WTC11 (cell line): ENCODE measurements at regions not wholly inside any gene's neighbourhood (a gene's known extent, or its start where the extent isn't known, plus 50 kb on each side); places are given as distances from the start of the nearest gene placed in this dataset.

Experiments used
- ATAC-seq: fragments of 200-7000 bp; cut with Tn5 transposase; 2 replicates; pipeline ENCODE4 v1.10.0; 2021; ENCODE audit warnings: mild to moderate bottlenecking, moderate library complexity
- CTCF ChIA-PET: fragments of 300-600 bp; sonication (Branson Sonifier 250); formaldehyde crosslinking; loops from one replicate; lab custom pipeline; 2021; ENCODE audit warnings: antibody characterized with exemption; lab: Charles Lee
- POLR2A ChIA-PET: fragments of 350-600 bp; sonication (Branson Sonifier 250); formaldehyde crosslinking; loops from one replicate; lab custom pipeline; 2021; ENCODE audit warnings: antibody characterized with exemption; lab: Charles Lee
- DNase-seq: peaks from one replicate; pipeline ENCODE4 v3.0.0; 2021; ENCODE audit warnings: low spot score
- H3K27ac Mint-ChIP-seq: 2 replicates; pipeline ENCODE4 v1.8.0; 2021; ENCODE audit warnings: mixed read lengths
- H3K27me3 Mint-ChIP-seq: 2 replicates; pipeline ENCODE4 v1.8.0; 2021; ENCODE audit warnings: low read depth, mild to moderate bottlenecking, moderate library complexity, mixed read lengths
- H3K36me3 Mint-ChIP-seq: 2 replicates; pipeline ENCODE4 v1.8.0; 2021; ENCODE audit warnings: mixed read lengths
- H3K4me1 Mint-ChIP-seq: 2 replicates; pipeline ENCODE4 v1.8.0; 2022; ENCODE audit warnings: mixed read lengths
- H3K4me3 Mint-ChIP-seq: 2 replicates; pipeline ENCODE4 v1.8.0; 2021; ENCODE audit warnings: mild to moderate bottlenecking, moderate library complexity, mixed read lengths
- H3K9me3 Mint-ChIP-seq: 2 replicates; pipeline ENCODE4 v1.8.0; 2021; ENCODE audit warnings: mixed read lengths
- AFF4 ChIP-seq: sonication (generic); formaldehyde crosslinking; IDR thresholded peaks from 2 replicates; pipeline ENCODE4 v1.8.1; 2023; ENCODE audit warnings: mild to moderate bottlenecking, missing genetic modification reagents, borderline replicate concordance
- ATF1 ChIP-seq: sonication (generic); formaldehyde crosslinking; IDR thresholded peaks from 2 replicates; pipeline ENCODE4 v1.8.1; 2023; ENCODE audit warnings: mild to moderate bottlenecking, moderate library complexity, missing genetic modification reagents
- CBFB ChIP-seq: sonication (generic); formaldehyde crosslinking; IDR thresholded peaks from 2 replicates; pipeline ENCODE4 v1.8.1; 2022; ENCODE audit warnings: mild to moderate bottlenecking, low read depth, missing genetic modification reagents
- CREB1 ChIP-seq: sonication (generic); formaldehyde crosslinking; IDR thresholded peaks from 2 replicates; pipeline ENCODE4 v1.8.0; 2023; ENCODE audit warnings: mild to moderate bottlenecking, missing genetic modification reagents
- E2F4 ChIP-seq: sonication (generic); formaldehyde crosslinking; IDR thresholded peaks from 2 replicates; pipeline ENCODE4 v1.8.1; 2022; ENCODE audit warnings: low read depth, mild to moderate bottlenecking, moderate library complexity, missing genetic modification reagents, borderline replicate concordance
- E2F5 ChIP-seq: sonication (generic); formaldehyde crosslinking; IDR thresholded peaks from 2 replicates; pipeline ENCODE4 v1.8.1; 2022; ENCODE audit warnings: mild to moderate bottlenecking, moderate library complexity, missing genetic modification reagents
- ELF4 ChIP-seq: sonication (generic); formaldehyde crosslinking; IDR thresholded peaks from 2 replicates; pipeline ENCODE4 v1.8.1; 2022; ENCODE audit warnings: low read depth, mild to moderate bottlenecking, moderate library complexity, missing genetic modification reagents
- GTF2I ChIP-seq: fragments of 250-450 bp; sonication (Bioruptor Pico); conservative IDR thresholded peaks from 2 replicates; pipeline ENCODE4 v1.4.0; 2021; ENCODE audit warnings: mild to moderate bottlenecking
- HMGXB4 ChIP-seq: sonication (generic); formaldehyde crosslinking; IDR thresholded peaks from 2 replicates; pipeline ENCODE4 v1.8.1; 2023; ENCODE audit warnings: mild to moderate bottlenecking, moderate library complexity, missing genetic modification reagents
- IRF2 ChIP-seq: sonication (generic); formaldehyde crosslinking; IDR thresholded peaks from 2 replicates; pipeline ENCODE4 v1.8.0; 2022; ENCODE audit warnings: low read depth, missing genetic modification reagents, borderline replicate concordance
- KAT7 ChIP-seq: sonication (generic); formaldehyde crosslinking; IDR thresholded peaks from 2 replicates; pipeline ENCODE4 v1.8.1; 2023; ENCODE audit warnings: missing genetic modification reagents, mild to moderate bottlenecking, borderline replicate concordance
- MLX ChIP-seq: sonication (generic); formaldehyde crosslinking; IDR thresholded peaks from 2 replicates; pipeline ENCODE4 v1.8.1; 2023; ENCODE audit warnings: mild to moderate bottlenecking, missing genetic modification reagents, moderate library complexity
- NFE2L1 ChIP-seq: sonication (generic); formaldehyde crosslinking; IDR thresholded peaks from 2 replicates; pipeline ENCODE4 v1.8.1; 2023; ENCODE audit warnings: missing genetic modification reagents
- NFYB ChIP-seq: sonication (generic); formaldehyde crosslinking; conservative IDR thresholded peaks from 2 replicates; pipeline ENCODE4 v1.8.0; 2022; ENCODE audit warnings: low read depth, missing genetic modification reagents
- NR1H2 ChIP-seq: sonication (generic); formaldehyde crosslinking; IDR thresholded peaks from 2 replicates; pipeline ENCODE4 v1.9.0; 2021; ENCODE audit warnings: mild to moderate bottlenecking, moderate library complexity, missing genetic modification reagents
- NR3C1 ChIP-seq: sonication (generic); formaldehyde crosslinking; conservative IDR thresholded peaks from 2 replicates; pipeline ENCODE4 v1.8.1; 2023; ENCODE audit warnings: low read depth, mild to moderate bottlenecking, missing genetic modification reagents
- RORB ChIP-seq: fragments of 250-450 bp; sonication (Bioruptor Pico); IDR thresholded peaks from 2 replicates; pipeline ENCODE4 v1.9.0; 2021; ENCODE audit warnings: mild to moderate bottlenecking
- TEAD4 ChIP-seq: sonication (generic); formaldehyde crosslinking; IDR thresholded peaks from 2 replicates; pipeline ENCODE4 v1.8.0; 2022; ENCODE audit warnings: mild to moderate bottlenecking, missing genetic modification reagents
- ZMAT4 ChIP-seq: fragments of 250-450 bp; sonication (Bioruptor Pico); IDR thresholded peaks from 2 replicates; pipeline ENCODE4 v1.9.0; 2021; ENCODE audit warnings: mild to moderate bottlenecking
- ZNF317 ChIP-seq: sonication (generic); formaldehyde crosslinking; IDR thresholded peaks from 2 replicates; pipeline ENCODE4 v1.8.1; 2023; ENCODE audit warnings: low read depth, mild to moderate bottlenecking, moderate library complexity, missing genetic modification reagents, borderline replicate concordance
- ZNF416 ChIP-seq: fragments of 250-450 bp; sonication (Bioruptor Pico); IDR thresholded peaks from 2 replicates; pipeline ENCODE4 v1.9.0; 2021; ENCODE audit warnings: mild to moderate bottlenecking, inconsistent platforms
- ZNF423 ChIP-seq: fragments of 250-450 bp; sonication (Bioruptor Pico); IDR thresholded peaks from 2 replicates; pipeline ENCODE4 v2.1.2; 2022; ENCODE audit warnings: mild to moderate bottlenecking, moderate library complexity
- ZNF671 ChIP-seq: fragments of 250-450 bp; sonication (Bioruptor Pico); IDR thresholded peaks from 2 replicates; pipeline ENCODE4 v1.8.0; 2021; ENCODE audit warnings: mild to moderate bottlenecking
- TF ChIP-seq, protein P1 (sequence below): sonication (generic); formaldehyde crosslinking; IDR thresholded peaks from 2 replicates; pipeline ENCODE4 v1.8.0; 2022; ENCODE audit warnings: mild to moderate bottlenecking, missing genetic modification reagents
- TF ChIP-seq, protein P2 (sequence below): sonication (generic); formaldehyde crosslinking; IDR thresholded peaks from 2 replicates; pipeline ENCODE4 v1.8.0; 2023; ENCODE audit warnings: missing genetic modification reagents
- TF ChIP-seq, protein P3 (sequence below): fragments of 250-450 bp; sonication (Bioruptor Pico); conservative IDR thresholded peaks from 2 replicates; pipeline ENCODE4 v1.9.0; 2021; ENCODE audit warnings: mild to moderate bottlenecking

DNA sequence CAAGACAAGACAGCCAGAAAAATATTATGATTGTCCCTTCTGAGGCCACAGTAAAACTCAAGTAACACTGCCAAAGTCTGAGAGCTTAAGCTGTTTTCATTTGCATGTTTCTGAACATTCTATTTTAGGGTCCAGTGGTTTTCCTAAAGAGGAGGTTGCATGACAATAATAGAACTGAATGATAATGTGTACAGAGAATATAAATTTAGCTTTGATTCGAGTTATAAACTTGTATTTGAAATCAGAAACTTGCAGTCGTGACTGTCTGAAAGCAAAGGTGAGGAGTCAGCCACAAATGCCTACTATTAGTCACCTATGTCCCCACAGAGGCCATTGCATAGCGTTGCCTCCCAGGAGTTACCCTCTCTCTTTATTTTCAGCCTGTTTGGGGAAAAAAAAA lies 363.1 kb upstream of the ADGRL2 start:
- CTCF ChIA-PET: interaction anchor here (0.6 to 1.4 kb wide), 2 partner anchors 24 to 93 kb away, joined by 3 to 5 read pairs; no protein-coding TSS in a partner anchor
- peaks cover 25% of the 10 kb centered on the region for H3K4me1 Mint-ChIP-seq
- peaks cover 3% of the 10 kb centered on the region for H3K27me3 Mint-ChIP-seq
- H3K36me3 Mint-ChIP-seq: peaks cover 12% of the 10 kb centered on the region
- no peak for TF ChIP-seq ATF1
- TF ChIP-seq CREB1: no peak
- no peak for TF ChIP-seq NFE2L1
- TF ChIP-seq, protein P1, sequence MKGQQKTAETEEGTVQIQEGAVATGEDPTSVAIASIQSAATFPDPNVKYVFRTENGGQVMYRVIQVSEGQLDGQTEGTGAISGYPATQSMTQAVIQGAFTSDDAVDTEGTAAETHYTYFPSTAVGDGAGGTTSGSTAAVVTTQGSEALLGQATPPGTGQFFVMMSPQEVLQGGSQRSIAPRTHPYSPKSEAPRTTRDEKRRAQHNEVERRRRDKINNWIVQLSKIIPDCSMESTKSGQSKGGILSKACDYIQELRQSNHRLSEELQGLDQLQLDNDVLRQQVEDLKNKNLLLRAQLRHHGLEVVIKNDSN (CRISPR knock-in tag): no peak
- TF ChIP-seq KAT7 (CRISPR knock-in tag): no peak
- no peak for TF ChIP-seq E2F4
- no peak for TF ChIP-seq ZNF416 (CRISPR knock-in tag)
- no peak for TF ChIP-seq ZMAT4
- TF ChIP-seq RORB: no peak
- TF ChIP-seq NR3C1: no peak
- TF ChIP-seq, protein P2, sequence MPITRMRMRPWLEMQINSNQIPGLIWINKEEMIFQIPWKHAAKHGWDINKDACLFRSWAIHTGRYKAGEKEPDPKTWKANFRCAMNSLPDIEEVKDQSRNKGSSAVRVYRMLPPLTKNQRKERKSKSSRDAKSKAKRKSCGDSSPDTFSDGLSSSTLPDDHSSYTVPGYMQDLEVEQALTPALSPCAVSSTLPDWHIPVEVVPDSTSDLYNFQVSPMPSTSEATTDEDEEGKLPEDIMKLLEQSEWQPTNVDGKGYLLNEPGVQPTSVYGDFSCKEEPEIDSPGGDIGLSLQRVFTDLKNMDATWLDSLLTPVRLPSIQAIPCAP: no peak
- TF ChIP-seq GTF2I (CRISPR knock-in tag): no peak
- no peak for TF ChIP-seq HMGXB4 (CRISPR knock-in tag)
- TF ChIP-seq ZNF423 (CRISPR knock-in tag): no peak
- TF ChIP-seq CBFB (CRISPR knock-in tag): no peak
- TF ChIP-seq E2F5 (CRISPR knock-in tag): no peak
- no peak for TF ChIP-seq MLX
- no peak for TF ChIP-seq ZNF671 (CRISPR knock-in tag)
- no peak for TF ChIP-seq ELF4
- peaks cover 12% of the 10 kb centered on the region for H3K9me3 Mint-ChIP-seq
- POLR2A ChIA-PET: no interaction called here
- DNase-seq: no peak
- ATAC-seq: no peak
- no peak overlapping the region for H3K27ac Mint-ChIP-seq
- no peak overlapping the region for H3K4me3 Mint-ChIP-seq

- peaks cover 30% of the 10 kb centered on the region for H3K4me1 Mint-ChIP-seq
- ChIA-PET CTCF (no interaction called here), POLR2A (no interaction called here)
- H3K36me3 Mint-ChIP-seq: peaks cover 12% of the 10 kb centered on the region
- ATAC-seq (no peak), DNase-seq (no peak)
- H3K4me3 Mint-ChIP-seq: no peak overlapping the region
- H3K27ac Mint-ChIP-seq: no peak overlapping the region
- peaks cover 3% of the 10 kb centered on the region for H3K27me3 Mint-ChIP-seq
- peaks cover 12% of the 10 kb centered on the region for H3K9me3 Mint-ChIP-seq
- TF ChIP-seq NFYB (CRISPR knock-in tag) (no peak), ZNF317 (CRISPR knock-in tag) (no peak), TEAD4 (CRISPR knock-in tag) (no peak), CREB1 (no peak), AFF4 (CRISPR knock-in tag) (no peak), IRF2 (CRISPR knock-in tag) (no peak), NR1H2 (CRISPR knock-in tag) (no peak)
- TF ChIP-seq, protein P3, sequence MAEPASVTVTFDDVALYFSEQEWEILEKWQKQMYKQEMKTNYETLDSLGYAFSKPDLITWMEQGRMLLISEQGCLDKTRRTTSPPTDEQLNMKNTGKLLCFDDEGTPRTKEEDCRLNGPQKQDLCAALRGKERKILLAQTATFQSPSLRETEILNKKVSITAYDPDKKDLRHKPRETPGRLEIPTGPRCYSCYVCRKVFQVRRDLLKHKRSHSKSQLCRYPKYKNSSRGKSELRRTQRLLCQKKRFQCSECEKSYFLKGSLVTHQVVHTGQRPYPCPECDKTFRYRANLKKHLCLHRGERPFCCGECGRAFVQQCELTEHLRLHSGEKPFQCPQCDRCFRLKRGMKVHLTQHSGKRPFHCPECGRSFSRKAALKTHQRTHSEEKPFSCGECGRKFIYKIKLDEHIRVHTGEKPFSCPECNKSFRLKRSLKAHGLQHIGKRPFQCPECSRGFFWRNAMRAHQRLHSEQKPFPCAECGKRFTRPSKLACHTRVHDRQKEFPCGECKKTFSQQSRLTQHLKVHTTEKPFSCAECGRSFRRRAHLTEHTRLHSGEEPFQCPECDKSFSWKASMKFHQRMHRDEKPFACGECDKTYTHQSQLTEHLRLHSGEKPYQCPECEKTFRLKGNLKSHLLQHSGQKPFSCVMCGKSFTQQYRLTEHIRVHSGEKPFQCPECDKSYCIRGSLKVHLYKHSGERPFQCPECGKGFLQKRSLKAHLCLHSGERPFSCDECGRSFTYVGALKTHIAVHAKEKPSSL: no peak
Observed at GRCh38 chr1:81437213-81437612, 363.5 kb upstream of the ADGRL2 start.
